ENCODE measurements at regions not wholly inside any gene's neighbourhood (a gene's known extent, or its start where the extent isn't known, plus 50 kb on each side); places are given as distances from the start of the nearest gene placed in this dataset.
A peak's percentile ranks its signal among the peaks of the same experiment; 100 is the strongest.

GRCh38 chr6:9121549-9121948 lies 686.2 kb upstream of the SLC35B3 start:
- Histone ChIP-seq H4K12ac (ENCODE audit: low read depth, low read length) (no peak overlapping the region), H4K91ac (ENCODE audit: low read depth, low read length) (no peak overlapping the region), H2BK120ac (ENCODE audit: insufficient read depth, low read length, poor library complexity) (no peak overlapping the region), H3K14ac (ENCODE audit: low read length) (no peak overlapping the region), H3K4me3 (ENCODE audit: low read depth, low read length) (no peak overlapping the region), H3K4me2 (ENCODE audit: low read length) (no peak overlapping the region), H3K23ac (ENCODE audit: low read length) (no peak overlapping the region), H2AK5ac (ENCODE audit: low read length) (no peak overlapping the region), H3K9me3 (ENCODE audit: insufficient read depth, low read depth, low read length) (peaks cover 3% of the 10 kb centered on the region), H3K27me3 (ENCODE audit: insufficient read depth, low read length) (no peaks in the 10 kb centered on the region), H3K4me1 (ENCODE audit: control insufficient read depth in 1 of 2, insufficient read depth in 2 of 2, low read length in 2 of 2) (no peaks in the 10 kb centered on the region), H2BK5ac (ENCODE audit: low read depth, low read length, poor library complexity) (no peak overlapping the region), H3K79me1 (ENCODE audit: low read length) (no peaks in the 10 kb centered on the region), H3K79me2 (ENCODE audit: control insufficient read depth, insufficient read depth, low read length, poor library complexity) (no peaks in the 10 kb centered on the region), H2BK12ac (ENCODE audit: low read length) (no peak overlapping the region), H4K8ac (ENCODE audit: low read depth, low read length) (no peak overlapping the region), H3K27ac (ENCODE audit: low read depth, low read length) (no peak overlapping the region), H2AFZ (ENCODE audit: insufficient read depth, low read length, poor library complexity) (no peak overlapping the region), H3K9ac (ENCODE audit: low read length) (no peak overlapping the region), H3K36me3 (ENCODE audit: control insufficient read depth in 1 of 2, insufficient read depth in 2 of 2, low read length in 2 of 2) (no peaks in the 10 kb centered on the region), H3K4ac (ENCODE audit: low read depth, low read length) (no peak overlapping the region), H3K18ac (ENCODE audit: low read length) (no peak overlapping the region)
- no peak for DNase-seq
- no CpG with 5 or more reads among the region's 3 CpGs for WGBS (ENCODE audit: extremely low coverage, insufficient coverage, insufficient read length)

DNA sequence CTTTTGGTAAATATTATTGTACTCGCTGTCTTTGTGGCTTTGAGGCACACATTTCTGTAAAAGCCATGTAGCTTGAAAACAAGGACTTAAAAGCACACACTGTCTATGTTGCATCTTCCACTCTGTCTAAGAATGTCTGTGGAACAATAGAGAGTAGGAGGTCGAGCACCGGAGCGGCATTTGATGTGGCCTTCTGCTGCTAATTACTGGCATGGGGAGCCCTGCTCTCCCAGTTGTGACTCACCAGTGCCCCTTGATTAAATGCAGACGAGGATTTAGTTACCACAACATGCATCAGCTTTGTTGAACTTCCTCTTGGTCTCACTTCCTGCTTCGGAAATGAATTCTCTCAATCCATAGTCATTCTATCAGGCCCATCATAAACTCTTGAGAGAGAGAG lies 680.7 kb upstream of the SLC35B3 start:
- Histone ChIP-seq H3K14ac (ENCODE audit: low read length) (no peak overlapping the region), H2BK120ac (ENCODE audit: insufficient read depth, low read length, poor library complexity) (peak overlapping the region; percentile 48), H3K36me3 (ENCODE audit: control insufficient read depth in 1 of 2, insufficient read depth in 2 of 2, low read length in 2 of 2) (no peaks in the 10 kb centered on the region), H3K9ac (ENCODE audit: low read length) (no peak overlapping the region), H2AFZ (ENCODE audit: insufficient read depth, low read length, poor library complexity) (no peak overlapping the region), H4K91ac (ENCODE audit: low read depth, low read length) (no peak overlapping the region), H3K79me2 (ENCODE audit: control insufficient read depth, insufficient read depth, low read length, poor library complexity) (no peaks in the 10 kb centered on the region), H2BK12ac (ENCODE audit: low read length) (no peak overlapping the region), H3K18ac (ENCODE audit: low read length) (no peak overlapping the region), H4K8ac (ENCODE audit: low read depth, low read length) (no peak overlapping the region), H3K4me3 (ENCODE audit: low read depth, low read length) (no peak overlapping the region), H2BK5ac (ENCODE audit: low read depth, low read length, poor library complexity) (peak overlapping the region; percentile 36), H3K79me1 (ENCODE audit: low read length) (peaks cover 2% of the 10 kb centered on the region), H3K9me3 (ENCODE audit: insufficient read depth, low read depth, low read length) (no peaks in the 10 kb centered on the region), H2AK5ac (ENCODE audit: low read length) (no peak overlapping the region), H3K27me3 (ENCODE audit: insufficient read depth, low read length) (no peaks in the 10 kb centered on the region), H3K27ac (ENCODE audit: low read depth, low read length) (peak overlapping the region; percentile 68), H3K4me2 (ENCODE audit: low read length) (no peak overlapping the region), H3K4ac (ENCODE audit: low read depth, low read length) (no peak overlapping the region), H4K12ac (ENCODE audit: low read depth, low read length) (no peak overlapping the region), H3K4me1 (ENCODE audit: control insufficient read depth in 1 of 2, insufficient read depth in 2 of 2, low read length in 2 of 2) (peaks cover 3 to 4% of the 10 kb centered on the region in 2 experiments), H3K23ac (ENCODE audit: low read length) (no peak overlapping the region)
- WGBS (ENCODE audit: extremely low coverage, insufficient coverage, insufficient read length), result no CpG with 5 or more reads among the region's 6 CpGs
- DNase-seq, result no peak

GRCh38 chr6:9112544-9112943 lies 677.2 kb upstream of the SLC35B3 start:
- Histone ChIP-seq H2AK5ac (ENCODE audit: low read length) (no peak overlapping the region), H3K18ac (ENCODE audit: low read length) (no peak overlapping the region), H3K27ac (ENCODE audit: low read depth, low read length) (no peak overlapping the region), H2BK120ac (ENCODE audit: insufficient read depth, low read length, poor library complexity) (no peak overlapping the region), H3K9ac (ENCODE audit: low read length) (no peak overlapping the region), H3K4me2 (ENCODE audit: low read length) (no peak overlapping the region), H2BK5ac (ENCODE audit: low read depth, low read length, poor library complexity) (no peak overlapping the region), H4K8ac (ENCODE audit: low read depth, low read length) (no peak overlapping the region), H3K79me1 (ENCODE audit: low read length) (peaks cover 2% of the 10 kb centered on the region), H4K12ac (ENCODE audit: low read depth, low read length) (no peak overlapping the region), H3K36me3 (ENCODE audit: control insufficient read depth in 1 of 2, insufficient read depth in 2 of 2, low read length in 2 of 2) (no peaks in the 10 kb centered on the region), H4K91ac (ENCODE audit: low read depth, low read length) (no peak overlapping the region), H2AFZ (ENCODE audit: insufficient read depth, low read length, poor library complexity) (no peak overlapping the region), H3K9me3 (ENCODE audit: insufficient read depth, low read depth, low read length) (no peaks in the 10 kb centered on the region), H2BK12ac (ENCODE audit: low read length) (no peak overlapping the region), H3K27me3 (ENCODE audit: insufficient read depth, low read length) (no peaks in the 10 kb centered on the region), H3K23ac (ENCODE audit: low read length) (no peak overlapping the region), H3K4me1 (ENCODE audit: control insufficient read depth in 1 of 2, insufficient read depth in 2 of 2, low read length in 2 of 2) (peaks cover 3 to 4% of the 10 kb centered on the region in 2 experiments), H3K14ac (ENCODE audit: low read length) (no peak overlapping the region), H3K4me3 (ENCODE audit: low read depth, low read length) (no peak overlapping the region), H3K79me2 (ENCODE audit: control insufficient read depth, insufficient read depth, low read length, poor library complexity) (no peaks in the 10 kb centered on the region), H3K4ac (ENCODE audit: low read depth, low read length) (no peak overlapping the region)
- DNase-seq, result no peak
- WGBS (ENCODE audit: extremely low coverage, insufficient coverage, insufficient read length), result no CpG with 5 or more reads among the region's 3 CpGs

GRCh38 chr6:9103876-9104521 lies 668.7 kb upstream of the SLC35B3 start:
- no peak overlapping the region for H4K91ac ChIP-seq (ENCODE audit: low read depth, low read length)

More at GRCh38 chr6:9103876-9104521, 668.7 kb upstream of the SLC35B3 start:
- H4K12ac ChIP-seq (ENCODE audit: low read depth, low read length), result no peak overlapping the region
- H3K23ac ChIP-seq (ENCODE audit: low read length), result no peak overlapping the region
- no peaks in the 10 kb centered on the region for H3K36me3 ChIP-seq (ENCODE audit: control insufficient read depth in 1 of 2, insufficient read depth in 2 of 2, low read length in 2 of 2)
- H3K4me1 ChIP-seq (ENCODE audit: control insufficient read depth in 1 of 2, insufficient read depth in 2 of 2, low read length in 2 of 2), result no peaks in the 10 kb centered on the region
- H3K4me2 ChIP-seq (ENCODE audit: low read length), result no peak overlapping the region
- H3K9me3 ChIP-seq (ENCODE audit: insufficient read depth, low read depth, low read length), result no peaks in the 10 kb centered on the region
- H3K79me1 ChIP-seq (ENCODE audit: low read length), result no peaks in the 10 kb centered on the region
- H3K14ac ChIP-seq (ENCODE audit: low read length), result no peak overlapping the region
- no CpG with 5 or more reads among the region's 2 CpGs for WGBS (ENCODE audit: extremely low coverage, insufficient coverage, insufficient read length)
- H3K4me3 ChIP-seq (ENCODE audit: low read depth, low read length), result no peak overlapping the region
- H3K27me3 ChIP-seq (ENCODE audit: insufficient read depth, low read length), result no peaks in the 10 kb centered on the region
- H2AFZ ChIP-seq (ENCODE audit: insufficient read depth, low read length, poor library complexity), result no peak overlapping the region
- H2AK5ac ChIP-seq (ENCODE audit: low read length), result no peak overlapping the region
- no peak overlapping the region for H4K8ac ChIP-seq (ENCODE audit: low read depth, low read length)
- H3K9ac ChIP-seq (ENCODE audit: low read length), result no peak overlapping the region
- H3K18ac ChIP-seq (ENCODE audit: low read length), result no peak overlapping the region
- no peak overlapping the region for H2BK120ac ChIP-seq (ENCODE audit: insufficient read depth, low read length, poor library complexity)
- no peaks in the 10 kb centered on the region for H3K79me2 ChIP-seq (ENCODE audit: control insufficient read depth, insufficient read depth, low read length, poor library complexity)
- H3K27ac ChIP-seq (ENCODE audit: low read depth, low read length), result no peak overlapping the region
- H2BK5ac ChIP-seq (ENCODE audit: low read depth, low read length, poor library complexity), result no peak overlapping the region
- no peak overlapping the region for H3K4ac ChIP-seq (ENCODE audit: low read depth, low read length)
- H2BK12ac ChIP-seq (ENCODE audit: low read length), result no peak overlapping the region
- DNase-seq, result no peak
